IMR-90 (cell line): ENCODE measurements at regions not wholly inside any gene's neighbourhood (a gene's known extent, or its start where the extent isn't known, plus 50 kb on each side); places are given as distances from the start of the nearest gene placed in this dataset.

ENCODE experiments used
- ATAC-seq: fragments of 200-7000 bp; cut with Tn5 transposase; 2 replicates; pipeline ENCODE4 v1.9.1; 2020; ENCODE audit warnings: low read depth, mild to moderate bottlenecking, moderate library complexity
- BruUV-seq: library from RNA; stranded (reverse); fragments of 400-500 nt; replicated peaks from 2 replicates; lab custom pipeline; 2021; lab: Mats Ljungman, UMichigan
- CTCF ChIA-PET: fragments of 300-600 bp; formaldehyde crosslinking; extraction: SDS; loops from one replicate; lab custom pipeline; 2021; ENCODE audit warnings: antibody characterized with exemption; lab: Yijun Ruan, JAX
- POLR2A ChIA-PET: fragments of 300-600 bp; sonication (Branson Sonifier 250); formaldehyde crosslinking; loops from one replicate; lab custom pipeline; 2022; ENCODE audit warnings: antibody characterized with exemption; ENCODE audit not compliant: unreplicated experiment; lab: Charles Lee
- DNase-seq: peaks from one replicate; pipeline ENCODE4 v3.0.0; 2013
- H2AFZ ChIP-seq: replicated peaks from 2 replicates; pipeline ENCODE3; 2013; ENCODE audit warnings: low read length, mild to moderate bottlenecking; ENCODE audit not compliant: poor library complexity
- H2AK5ac ChIP-seq: 2 replicates; pipeline ENCODE4 v1.6.1; 2013; ENCODE audit warnings: low read depth, low read length, inconsistent platforms
- H2AK9ac ChIP-seq: replicated peaks from 2 replicates; pipeline ENCODE3; 2013; ENCODE audit warnings: mild to moderate bottlenecking, low read depth, low read length, moderate library complexity; ENCODE audit not compliant: poor library complexity
- H2BK120ac ChIP-seq: 2 replicates; pipeline ENCODE4 v1.6.1; 2013; ENCODE audit warnings: low read depth, low read length, inconsistent platforms
- H2BK15ac ChIP-seq: 3 replicates; pipeline ENCODE4 v1.6.1; 2013; ENCODE audit warnings: low read depth, low read length, inconsistent platforms
- H2BK20ac ChIP-seq: 2 replicates; pipeline ENCODE4 v1.6.1; 2013; ENCODE audit warnings: low read depth, mild to moderate bottlenecking, inconsistent platforms, low read length, moderate library complexity
- H2BK5ac ChIP-seq: 2 replicates; pipeline ENCODE4 v1.6.1; 2013; ENCODE audit warnings: mild to moderate bottlenecking, low read depth, low read length, inconsistent platforms; ENCODE audit not compliant: poor library complexity, severe bottlenecking
- H3K14ac ChIP-seq: replicated peaks from 2 replicates; pipeline ENCODE4 v1.6.1; 2013; ENCODE audit warnings: low read depth, low read length, inconsistent platforms
- H3K18ac ChIP-seq: 2 replicates; pipeline ENCODE4 v1.6.1; 2013; ENCODE audit warnings: low read depth, low read length, control low read depth
- H3K23ac ChIP-seq: 2 replicates; pipeline ENCODE4 v1.6.1; 2013; ENCODE audit warnings: low read depth, low read length, inconsistent platforms
- H3K27ac ChIP-seq: 2 replicates; pipeline ENCODE4 v1.5.1; 2013; ENCODE audit warnings: mild to moderate bottlenecking, control low read depth, low read length; ENCODE audit not compliant: insufficient read depth
- H3K27me3 ChIP-seq: 2 replicates; pipeline ENCODE4 v1.6.1; 2013; ENCODE audit warnings: low read length; ENCODE audit not compliant: control insufficient read depth, insufficient read depth
- H3K36me3 ChIP-seq: 2 replicates; pipeline ENCODE4 v1.6.1; 2013; ENCODE audit warnings: low read length, mixed read lengths; ENCODE audit not compliant: control insufficient read depth, insufficient read depth
- H3K4ac ChIP-seq: 2 replicates; pipeline ENCODE4 v1.6.1; 2013; ENCODE audit warnings: low read depth, low read length, inconsistent platforms
- H3K4me1 ChIP-seq: 2 replicates; pipeline ENCODE4 v1.6.1; 2013; ENCODE audit warnings: low read length, mixed read lengths; ENCODE audit not compliant: control insufficient read depth, insufficient read depth
- H3K4me2 ChIP-seq: 2 replicates; pipeline ENCODE4 v1.6.1; 2013; ENCODE audit warnings: low read depth, mild to moderate bottlenecking, control low read depth, low read length, moderate library complexity
- H3K4me3 ChIP-seq: 2 replicates; pipeline ENCODE4 v1.5.1; 2013; ENCODE audit warnings: low read depth, mild to moderate bottlenecking, control low read depth, low read length, moderate library complexity; ENCODE audit not compliant: insufficient read depth
- H3K56ac ChIP-seq: 2 replicates; pipeline ENCODE4 v1.6.1; 2013; ENCODE audit warnings: low read length, inconsistent platforms; ENCODE audit not compliant: insufficient read depth; ENCODE audit errors: extremely low read depth
- H3K79me1 ChIP-seq, 2 experiments: 2 replicates each; pipeline ENCODE4 v1.6.1; 2013; ENCODE audit warnings: low read length in 2 of 2, inconsistent platforms in 1 of 2, low read depth in 1 of 2
- H3K9ac ChIP-seq: 2 replicates; pipeline ENCODE4 v1.6.1; 2013; ENCODE audit warnings: low read depth, low read length, control low read depth
- H3K9me1 ChIP-seq: 2 replicates; pipeline ENCODE4 v1.6.1; 2013; ENCODE audit warnings: low read length, inconsistent platforms; ENCODE audit not compliant: insufficient read depth
- H3K9me3 ChIP-seq: 2 replicates; pipeline ENCODE4 v1.6.1; 2013; ENCODE audit warnings: low read length; ENCODE audit not compliant: control insufficient read depth, insufficient read depth
- H4K20me1 ChIP-seq: 2 replicates; pipeline ENCODE4 v1.6.1; 2013; ENCODE audit warnings: low read length, inconsistent platforms; ENCODE audit not compliant: insufficient read depth
- H4K5ac ChIP-seq: 2 replicates; pipeline ENCODE4 v1.6.1; 2013; ENCODE audit warnings: mild to moderate bottlenecking, low read depth, low read length, control low read depth
- H4K8ac ChIP-seq, 2 experiments: 2 replicates each; pipeline ENCODE4 v1.6.1; 2013; ENCODE audit warnings: low read depth in 2 of 2, low read length in 2 of 2, control low read depth in 1 of 2, inconsistent platforms in 1 of 2
- H4K91ac ChIP-seq: 2 replicates; pipeline ENCODE4 v1.6.1; 2013; ENCODE audit warnings: low read depth, low read length, inconsistent platforms; ENCODE audit not compliant: insufficient read depth
- FOS ChIP-seq: fragments of 150-350 bp; IDR thresholded peaks from 2 replicates; pipeline ENCODE4 v1.6.1; 2016; ENCODE audit warnings: low read depth, low read length
- MAFK ChIP-seq: IDR thresholded peaks from 2 replicates; pipeline ENCODE4 v1.6.1; 2012; ENCODE audit warnings: low read depth, low read length, improper control_type of control experiment
- MAZ ChIP-seq: IDR thresholded peaks from 2 replicates; pipeline ENCODE4 v1.6.1; 2012; ENCODE audit warnings: low read depth, mild to moderate bottlenecking, low read length, improper control_type of control experiment, moderate library complexity, borderline replicate concordance
- NFE2L2 ChIP-seq: fragments of 150-350 bp; IDR thresholded peaks from 2 replicates; pipeline ENCODE4 v1.6.1; 2016; ENCODE audit warnings: low read depth, mild to moderate bottlenecking, low read length
- RAD21 ChIP-seq: IDR thresholded peaks from 2 replicates; pipeline ENCODE4 v1.6.1; 2012; ENCODE audit warnings: low read length, improper control_type of control experiment
- SMC3 ChIP-seq: fragments of 150-350 bp; IDR thresholded peaks from 2 replicates; pipeline ENCODE4 v1.6.1; 2016; ENCODE audit warnings: low read depth, mild to moderate bottlenecking, antibody characterized with exemption, low read length, moderate library complexity
- WGBS, 2 experiments: methylation state at CpG; one replicate each; pipeline versions ENCODE4 v1.1.5 to v1.1.7; 2013; ENCODE audit warnings: missing lambda C conversion rate in 2 of 2; ENCODE audit not compliant: insufficient read length in 1 of 2; ENCODE audit errors: extremely low coverage in 2 of 2; 5-methylcytosine and 5-hydroxymethylcytosine counted together
- dilution Hi-C: fragments of 300-500 bp; cut with HindIII; formaldehyde crosslinking; loops from one replicate; pipeline ENCODE4 v1.14.3; 2018; ENCODE audit warnings: low sequenced_read_pairs; ENCODE audit not compliant: unreplicated experiment
- in situ Hi-C: fragments of 300-500 bp; cut with MboI; formaldehyde crosslinking; loops from 3 replicates; pipeline ENCODE4 v1.14.3; 2019; ENCODE audit warnings: low sequenced_read_pairs, inconsistent platforms, mixed read lengths
- intact Hi-C: fragments of 100-400 bp; cut with micrococcal nuclease; formaldehyde crosslinking; loops from 2 replicates; pipeline ENCODE4 v1.10.0; 2022

- TF ChIP-seq NFE2L2, result no peak
These were observed 741.0 kb upstream of the CBLB start (continued) for GRCh38 chr3:106609666-106610301.

DNA sequence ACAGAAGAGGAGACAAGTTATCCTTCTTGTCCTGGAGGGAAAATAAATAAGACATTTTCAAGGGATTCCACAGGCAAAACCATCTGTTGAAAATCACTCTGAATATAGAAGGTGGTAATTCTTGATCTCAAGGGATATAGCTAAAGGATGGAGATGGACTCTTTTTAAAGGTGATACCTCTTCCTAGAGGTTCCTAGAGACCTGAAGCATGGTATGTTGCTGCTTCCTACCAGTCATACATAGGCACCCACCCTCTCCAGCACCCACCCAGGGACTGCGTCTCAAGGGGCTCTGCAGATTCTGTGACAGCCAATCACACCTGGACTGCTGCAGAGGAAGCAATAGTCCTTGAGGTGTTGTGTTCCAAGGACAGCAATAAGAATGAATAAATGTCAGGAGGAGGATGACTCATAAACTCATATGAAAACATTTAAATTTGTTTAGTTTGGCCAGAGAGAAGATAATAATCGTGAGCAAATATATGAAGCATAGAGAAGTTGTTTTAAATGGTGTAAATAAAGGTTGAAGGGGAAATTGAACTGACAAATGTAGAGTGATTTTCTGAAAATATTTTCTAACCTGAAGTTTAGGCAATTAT, 741.6 kb upstream of the CBLB start:
- Histone ChIP-seq H3K4me2 (peak overlapping the region; percentile 62), H2AFZ (no peak overlapping the region), H4K5ac (no peak overlapping the region), H3K9me1 (no peaks in the 10 kb centered on the region), H3K9me3 (peaks cover 2% of the 10 kb centered on the region; the same call in 1 of the 2 replicates), H2AK5ac (no peak overlapping the region), H3K14ac (no peak overlapping the region), H2BK5ac (no peak overlapping the region), H3K79me1 (no peaks in the 10 kb centered on the region), H3K18ac (peak overlapping the region; percentile 67; the same call in 1 of the 2 replicates), H3K56ac (no peak overlapping the region), H3K4me3 (no peak overlapping the region), H2BK20ac (no peak overlapping the region), H2BK120ac (no peak overlapping the region), H3K27me3 (no peaks in the 10 kb centered on the region), H4K91ac (0 out of 2 replicates have a peak overlapping the region, but pooled peaks have one; percentile 2), H2BK15ac (no peak overlapping the region), H3K27ac (no peak overlapping the region), H4K20me1 (no peaks in the 10 kb centered on the region), H3K23ac (no peak overlapping the region), H4K8ac (no peak overlapping the region; a peak in 1 of 4 replicates), H2AK9ac (no peak overlapping the region), H3K4ac (no peak overlapping the region), H3K9ac (no peak overlapping the region), H3K4me1 (peaks cover 4% of the 10 kb centered on the region), H3K36me3 (no peaks in the 10 kb centered on the region)
- ChIA-PET CTCF (interaction anchor here (0.7 to 2.4 kb wide), 4 partner anchors 252 to 942 kb away, joined by 3 to 9 read pairs (median 6); no protein-coding TSS in a partner anchor), POLR2A (no interaction called here)
- no peak for TF ChIP-seq MAZ
- TF ChIP-seq SMC3, result no peak
- no peak for TF ChIP-seq RAD21
- TF ChIP-seq MAFK, result no peak
- TF ChIP-seq FOS, result 0 out of 2 replicates have a peak, but pooled peaks have one; percentile 20
- dilution Hi-C loops (no loop called here), in situ Hi-C loops (no loop called here), intact Hi-C loops (no loop called here)
- no TSS peak for BruUV-seq
- DNase-seq, result peak; percentile 53
- peak; percentile 50; the same call in 1 of the 2 replicates for ATAC-seq
- 100% methylated on average over 1 of the region's 2 CpGs; no CpG with 5 or more reads in 1 of the 2 experiments for WGBS, 2 experiments
